HCT116 (cell line): ENCODE measurements at regions not wholly inside any gene's neighbourhood (a gene's known extent, or its start where the extent isn't known, plus 50 kb on each side); places are given as distances from the start of the nearest gene placed in this dataset.

ENCODE experiments used
- ATAC-seq: fragments of 200-7000 bp; cut with Tn5 transposase; 2 replicates; pipeline ENCODE4 v1.9.1; 2020; ENCODE audit warnings: mild to moderate bottlenecking, moderate library complexity
- BruUV-seq: library from RNA; stranded (reverse); fragments of 400-500 nt; replicated peaks from 2 replicates; lab custom pipeline; 2021; lab: Mats Ljungman, UMichigan
- CTCF ChIA-PET: fragments of 300-600 bp; sonication (Branson Sonifier 250); formaldehyde crosslinking; loops from one replicate; lab custom pipeline; 2021; ENCODE audit warnings: antibody characterized with exemption; lab: Charles Lee
- POLR2A ChIA-PET: fragments of 300-600, 350-600 bp; sonication (Branson Sonifier 250); formaldehyde crosslinking; loops from one replicate; lab custom pipeline; 2021; ENCODE audit warnings: antibody characterized with exemption; lab: Charles Lee
- RAD21 ChIA-PET, 2 experiments: fragments of 300-600 bp; sonication (Branson Sonifier 250); formaldehyde crosslinking; loops; one replicate each; lab custom pipeline; 2023; ENCODE audit warnings: low total read pairs in 2 of 2; ENCODE audit not compliant: uncharacterized antibody in 2 of 2, unreplicated experiment in 2 of 2, low non-redundant PET in 1 of 2; lab: Charles Lee
- DNase-seq: peaks from one replicate; pipeline ENCODE4 v3.0.0-alpha.2; 2010; ENCODE audit warnings: low read depth, low spot score
- H2AFZ ChIP-seq: fragments of 200-600 bp; shearing (Covaris generic), sonication (generic); 2 replicates; pipeline ENCODE4 v1.6.1; 2017; ENCODE audit warnings: low read depth, mixed run types, mixed read lengths, antibody characterized with exemption, low read length; ENCODE audit not compliant: poor library complexity, severe bottlenecking
- H3K27ac ChIP-seq: 2 replicates; pipeline ENCODE4 v1.5.1; 2012; ENCODE audit warnings: low read depth, low read length
- H3K27me3 ChIP-seq: fragments of 200-600 bp; sonication (generic); 2 replicates; pipeline ENCODE4 v1.6.1; 2016; ENCODE audit warnings: mixed run types, low read length, mixed read lengths; ENCODE audit not compliant: insufficient read depth
- H3K36me3 ChIP-seq, 2 experiments: fragments of 200-500 bp in 1 of 2; fragments of 200-600 bp in 1 of 2; sonication (Bioruptor generic) in 1 of 2; sonication (generic) in 1 of 2; 2 replicates each; pipeline versions ENCODE4 v1.5.1 to v1.6.1; 2014 to 2016; ENCODE audit warnings: low read length in 2 of 2, inconsistent platforms in 1 of 2, mixed read lengths in 1 of 2, mixed run types in 1 of 2; ENCODE audit not compliant: insufficient read depth in 2 of 2, control insufficient read depth in 1 of 2
- H3K4me1 ChIP-seq, 2 experiments: fragments of 200-600 bp in 1 of 2; sonication (generic) in 1 of 2; 2 replicates each; pipeline versions ENCODE4 v1.5.1 to v1.6.1; 2012 to 2017; ENCODE audit warnings: low read length in 2 of 2, inconsistent platforms in 1 of 2, mild to moderate bottlenecking in 1 of 2, mixed read lengths in 1 of 2, mixed run types in 1 of 2, moderate library complexity in 1 of 2; ENCODE audit not compliant: insufficient read depth in 2 of 2, control insufficient read depth in 1 of 2
- H3K4me2 ChIP-seq: fragments of 200-600 bp; sonication (generic); 2 replicates; pipeline ENCODE4 v1.6.1; 2017; ENCODE audit warnings: mixed run types, low read length, mixed read lengths
- H3K4me3 ChIP-seq, 2 experiments: fragments of 200-600 bp in 1 of 2; sonication (generic) in 1 of 2; replicated peaks in 1 of 2; 2 replicates each; pipeline ENCODE4 v1.5.1; 2011 to 2016; ENCODE audit warnings: low read length in 2 of 2, control low read depth in 1 of 2, low read depth in 1 of 2, mild to moderate bottlenecking in 1 of 2, mixed read lengths in 1 of 2, mixed run types in 1 of 2
- H3K79me2 ChIP-seq: fragments of 200-600 bp; sonication (generic); 2 replicates; pipeline ENCODE4 v1.6.1; 2017; ENCODE audit warnings: mild to moderate bottlenecking, mixed run types, low read length, moderate library complexity, mixed read lengths; ENCODE audit not compliant: insufficient read depth
- H3K9ac ChIP-seq: fragments of 200-600 bp; sonication (generic); 2 replicates; pipeline ENCODE4 v1.6.1; 2016; ENCODE audit warnings: low read length, mixed read lengths
- H3K9me2 ChIP-seq: fragments of 200-600 bp; sonication (generic), shearing (Covaris generic); 2 replicates; pipeline ENCODE4 v1.6.1; 2017; ENCODE audit warnings: mixed run types, mild to moderate bottlenecking, moderate library complexity; ENCODE audit not compliant: insufficient read depth
- H3K9me3 ChIP-seq, 2 experiments: fragments of 200-500 bp in 1 of 2; fragments of 200-600 bp in 1 of 2; sonication (Bioruptor generic) in 1 of 2; sonication (generic) in 1 of 2; 2 replicates each; pipeline ENCODE4 v1.6.1; 2014 to 2017; ENCODE audit warnings: low read length in 2 of 2, mixed read lengths in 2 of 2, inconsistent platforms in 1 of 2, low read depth in 1 of 2, mild to moderate bottlenecking in 1 of 2, mixed run types in 1 of 2, moderate library complexity in 1 of 2; ENCODE audit not compliant: control insufficient read depth in 1 of 2, insufficient read depth in 1 of 2
- H4K20me1 ChIP-seq: fragments of 200-600 bp; sonication (generic), shearing (Covaris generic); 2 replicates; pipeline ENCODE4 v1.6.1; 2017; ENCODE audit warnings: mixed run types, mild to moderate bottlenecking, moderate library complexity; ENCODE audit not compliant: insufficient read depth
- ATF3 ChIP-seq: IDR thresholded peaks from 2 replicates; pipeline ENCODE4 v1.6.1; 2012
- CEBPB ChIP-seq: IDR thresholded peaks from 2 replicates; pipeline ENCODE4 v1.6.1; 2012; ENCODE audit warnings: low read depth
- ELF1 ChIP-seq: IDR thresholded peaks from 2 replicates; pipeline ENCODE4 v1.6.1; 2012; ENCODE audit warnings: low read depth, borderline replicate concordance
- EZH2 ChIP-seq: fragments of 200-600 bp; sonication (generic); IDR thresholded peaks from 2 replicates; pipeline ENCODE4 v1.6.1; 2017; ENCODE audit warnings: antibody characterized with exemption, mixed run types
- MAX ChIP-seq: IDR thresholded peaks from 2 replicates; pipeline ENCODE4 v1.6.1; 2012
- RAD21 ChIP-seq: IDR thresholded peaks from 2 replicates; pipeline ENCODE4 v1.6.1; 2012; ENCODE audit warnings: low read depth, mild to moderate bottlenecking
- REST ChIP-seq: IDR thresholded peaks from 2 replicates; pipeline ENCODE4 v1.6.1; 2012; ENCODE audit warnings: low read depth
- SIN3A ChIP-seq: IDR thresholded peaks from 2 replicates; pipeline ENCODE4 v1.6.1; 2012; ENCODE audit warnings: low read depth
- SP1 ChIP-seq: IDR thresholded peaks from 2 replicates; pipeline ENCODE4 v1.6.1; 2012; ENCODE audit warnings: low read depth
- SRF ChIP-seq: IDR thresholded peaks from 2 replicates; pipeline ENCODE4 v1.6.1; 2012; ENCODE audit warnings: low read depth
- TCF7L2 ChIP-seq: IDR thresholded peaks from 2 replicates; pipeline ENCODE4 v1.7.0; 2011; ENCODE audit warnings: borderline replicate concordance, inconsistent platforms; ENCODE audit not compliant: insufficient read depth, insufficient read length; ENCODE audit errors: extremely low read depth
- YY1 ChIP-seq: IDR thresholded peaks from 2 replicates; pipeline ENCODE4 v1.6.1; 2011; ENCODE audit warnings: low read length, low read depth, moderate library complexity, mild to moderate bottlenecking; ENCODE audit not compliant: insufficient replicate concordance; ENCODE audit errors: extremely low read depth
- ZNF274 ChIP-seq: fragments of 200-500 bp; sonication (Bioruptor generic); IDR thresholded peaks from 2 replicates; pipeline ENCODE4 v1.6.1; 2014; ENCODE audit warnings: mild to moderate bottlenecking, low read depth, low read length, inconsistent platforms
- intact Hi-C: fragments of 100-400 bp; cut with micrococcal nuclease; formaldehyde crosslinking; loops from 2 replicates; pipeline ENCODE4 v1.10.0; 2022
- TF ChIP-seq, protein P1 (sequence below), 3 experiments: fragments of 200-600 bp in 1 of 3; sonication (generic) in 1 of 3; IDR thresholded peaks in 2 of 3; conservative IDR thresholded peaks in 1 of 3; 2 replicates each; pipeline ENCODE4 v1.5.1; 2012 to 2017; ENCODE audit warnings: low read depth in 2 of 3, low read length in 2 of 3, antibody characterized with exemption in 1 of 3, borderline replicate concordance in 1 of 3, control low read depth in 1 of 3, mild to moderate bottlenecking in 1 of 3, mixed read lengths in 1 of 3, mixed run types in 1 of 3, moderate library complexity in 1 of 3; ENCODE audit not compliant: insufficient read depth in 1 of 3

DNA sequence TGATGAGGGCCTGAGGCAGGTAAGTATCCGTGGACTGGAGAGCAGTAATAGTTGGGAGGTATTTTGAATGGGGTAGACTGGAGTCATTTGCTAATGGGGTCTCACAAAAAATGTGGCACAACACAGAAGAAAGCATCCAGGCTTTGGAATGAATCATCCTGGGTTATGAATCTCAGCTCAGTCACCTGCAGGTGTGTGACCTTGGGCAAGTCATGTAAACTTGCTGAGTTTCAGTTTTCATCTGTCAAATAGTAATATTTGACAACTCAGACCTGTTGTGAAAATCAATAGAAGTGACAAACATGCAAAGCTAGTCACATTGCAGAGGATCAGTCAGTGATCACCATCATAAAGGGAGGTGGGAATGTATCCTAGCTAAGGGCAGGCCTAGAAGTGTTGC, 232.0 kb upstream of the TENM4 start:
- RAD21 ChIA-PET: no interaction called here
- POLR2A ChIA-PET: no interaction called here
- intact Hi-C loops: no loop called here
- peaks cover 0 to 13% of the 10 kb centered on the region in 2 experiments; a peak in 1 of 4 replicates for H3K9me3 ChIP-seq
- no TSS peak for BruUV-seq
- H3K4me3 ChIP-seq: no peak overlapping the region
- ATAC-seq (no peak), DNase-seq (no peak)
- H2AFZ ChIP-seq: no peak overlapping the region
- no peak overlapping the region for H3K9ac ChIP-seq
- H3K36me3 ChIP-seq: no peaks in the 10 kb centered on the region
- no peak overlapping the region for H3K4me2 ChIP-seq
- no peak overlapping the region for H3K27ac ChIP-seq
- no peaks in the 10 kb centered on the region for H3K27me3 ChIP-seq
- no peaks in the 10 kb centered on the region for H4K20me1 ChIP-seq
- no peaks in the 10 kb centered on the region for H3K79me2 ChIP-seq
- CTCF ChIA-PET: no interaction called here
- no peaks in the 10 kb centered on the region for H3K4me1 ChIP-seq
- H3K9me2 ChIP-seq: no peaks in the 10 kb centered on the region
- TF ChIP-seq MAX: no peak
- TF ChIP-seq SRF: no peak
- no peak for TF ChIP-seq ELF1
- no peak for TF ChIP-seq SIN3A
- TF ChIP-seq YY1: no peak
- TF ChIP-seq ATF3: no peak

DNA sequence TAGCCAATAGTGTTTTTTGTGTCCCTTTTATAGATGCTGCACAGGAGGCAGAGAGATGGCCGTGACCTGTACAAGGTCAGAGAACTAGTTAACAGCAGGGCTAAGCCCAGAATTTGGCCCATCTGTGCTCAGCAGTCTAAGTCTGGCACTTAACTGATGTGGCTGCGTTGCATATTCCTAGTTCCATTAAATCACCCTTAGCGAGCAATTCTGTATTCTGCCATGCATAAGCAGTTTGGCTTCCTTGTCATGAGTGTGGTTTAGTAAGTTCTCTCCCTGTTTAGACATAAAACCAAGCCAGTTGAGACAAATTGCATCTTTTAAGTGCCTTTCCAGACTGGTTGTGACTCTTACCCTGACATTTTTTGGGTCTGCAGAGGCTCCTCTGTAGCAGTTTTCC, 230.6 kb upstream of the TENM4 start:
- DNase-seq (no peak), ATAC-seq (no peak)
- Histone ChIP-seq H3K4me1 (no peaks in the 10 kb centered on the region), H3K79me2 (no peaks in the 10 kb centered on the region), H3K27me3 (no peaks in the 10 kb centered on the region), H3K9me3 (peaks cover 0 to 13% of the 10 kb centered on the region in 2 experiments; a peak in 1 of 4 replicates), H3K9me2 (no peaks in the 10 kb centered on the region), H3K9ac (no peak overlapping the region), H3K4me3 (no peak overlapping the region), H4K20me1 (no peaks in the 10 kb centered on the region), H3K36me3 (no peaks in the 10 kb centered on the region), H3K27ac (no peak overlapping the region), H3K4me2 (no peak overlapping the region), H2AFZ (no peak overlapping the region)
- POLR2A ChIA-PET: no interaction called here
- RAD21 ChIA-PET: no interaction called here
- CTCF ChIA-PET: no interaction called here
- BruUV-seq: no TSS peak
- intact Hi-C loops: no loop called here
- no peak for TF ChIP-seq CEBPB
- TF ChIP-seq EZH2: no peak
- TF ChIP-seq SP1: no peak
- no peak for TF ChIP-seq REST
- no peak for TF ChIP-seq YY1
- no peak for TF ChIP-seq RAD21
- TF ChIP-seq, protein P1, sequence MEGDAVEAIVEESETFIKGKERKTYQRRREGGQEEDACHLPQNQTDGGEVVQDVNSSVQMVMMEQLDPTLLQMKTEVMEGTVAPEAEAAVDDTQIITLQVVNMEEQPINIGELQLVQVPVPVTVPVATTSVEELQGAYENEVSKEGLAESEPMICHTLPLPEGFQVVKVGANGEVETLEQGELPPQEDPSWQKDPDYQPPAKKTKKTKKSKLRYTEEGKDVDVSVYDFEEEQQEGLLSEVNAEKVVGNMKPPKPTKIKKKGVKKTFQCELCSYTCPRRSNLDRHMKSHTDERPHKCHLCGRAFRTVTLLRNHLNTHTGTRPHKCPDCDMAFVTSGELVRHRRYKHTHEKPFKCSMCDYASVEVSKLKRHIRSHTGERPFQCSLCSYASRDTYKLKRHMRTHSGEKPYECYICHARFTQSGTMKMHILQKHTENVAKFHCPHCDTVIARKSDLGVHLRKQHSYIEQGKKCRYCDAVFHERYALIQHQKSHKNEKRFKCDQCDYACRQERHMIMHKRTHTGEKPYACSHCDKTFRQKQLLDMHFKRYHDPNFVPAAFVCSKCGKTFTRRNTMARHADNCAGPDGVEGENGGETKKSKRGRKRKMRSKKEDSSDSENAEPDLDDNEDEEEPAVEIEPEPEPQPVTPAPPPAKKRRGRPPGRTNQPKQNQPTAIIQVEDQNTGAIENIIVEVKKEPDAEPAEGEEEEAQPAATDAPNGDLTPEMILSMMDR (IDR thresholded peaks at IDR 0.05 in 2 of 3, conservative IDR thresholded peaks at IDR 0.05 in 1 of 3; ENCODE audit: borderline replicate concordance in 1 of 3, insufficient read depth in 1 of 3, low read depth in 2 of 3, low read length in 2 of 3): no peak
- TF ChIP-seq SIN3A: no peak
- TF ChIP-seq TCF7L2: no peak
- TF ChIP-seq SRF: no peak
- TF ChIP-seq ZNF274: no peak
